Osteoblast (primary cell): ENCODE measurements at regions not wholly inside any gene's neighbourhood (a gene's known extent, or its start where the extent isn't known, plus 50 kb on each side); places are given as distances from the start of the nearest gene placed in this dataset.

Experiments
- DNase-seq: peaks from one replicate; pipeline ENCODE4 v3.0.0; 2011; ENCODE audit warnings: low spot score, mixed read lengths; ENCODE audit not compliant: insufficient read length; ENCODE audit errors: missing footprints
- H2AFZ ChIP-seq: 2 replicates; pipeline ENCODE4 v1.6.0; 2011; ENCODE audit warnings: mild to moderate bottlenecking, low read length
- H3K27ac ChIP-seq: 2 replicates; pipeline ENCODE4 v1.5.1; 2011; ENCODE audit warnings: mild to moderate bottlenecking, low read depth, low read length, moderate library complexity
- H3K27me3 ChIP-seq: 2 replicates; pipeline ENCODE4 v1.6.0; 2012; ENCODE audit warnings: mild to moderate bottlenecking, control low read depth, inconsistent platforms, low read length, moderate library complexity; ENCODE audit not compliant: insufficient read depth
- H3K36me3 ChIP-seq: 2 replicates; pipeline ENCODE4 v1.5.1; 2011; ENCODE audit warnings: mild to moderate bottlenecking, low read length, control low read depth, moderate library complexity; ENCODE audit not compliant: insufficient read depth
- H3K4me1 ChIP-seq: 2 replicates; pipeline ENCODE4 v1.5.1; 2011; ENCODE audit warnings: mild to moderate bottlenecking, low read length, control low read depth, moderate library complexity; ENCODE audit not compliant: insufficient read depth
- H3K4me2 ChIP-seq: 2 replicates; pipeline ENCODE4 v1.6.0; 2011; ENCODE audit warnings: mild to moderate bottlenecking, low read length; ENCODE audit not compliant: insufficient read depth
- H3K4me3 ChIP-seq: fragments of 200-600 bp; sonication (generic); 3 replicates; pipeline ENCODE4 v1.5.1; 2012; ENCODE audit warnings: mild to moderate bottlenecking, low read length, inconsistent platforms; ENCODE audit not compliant: insufficient read depth
- H3K79me2 ChIP-seq: 2 replicates; pipeline ENCODE4 v1.6.0; 2012; ENCODE audit warnings: mild to moderate bottlenecking, low read length, control low read depth, inconsistent platforms; ENCODE audit not compliant: insufficient read depth
- H3K9me3 ChIP-seq: 2 replicates; pipeline ENCODE4 v1.5.1; 2011; ENCODE audit warnings: low read depth, low read length, control low read depth
- H4K20me1 ChIP-seq: 2 replicates; pipeline ENCODE4 v1.6.0; 2012; ENCODE audit warnings: mild to moderate bottlenecking, low read length, control low read depth; ENCODE audit not compliant: insufficient read depth
- CTCF ChIP-seq: IDR thresholded peaks from 2 replicates; pipeline ENCODE4 v1.5.1; 2011; ENCODE audit warnings: mild to moderate bottlenecking, low read depth, low read length, moderate library complexity; ENCODE audit errors: extremely low read depth

- no peaks in the 10 kb centered on the region for H3K36me3 ChIP-seq
- H3K4me2 ChIP-seq, result no peak overlapping the region
- no peaks in the 10 kb centered on the region for H4K20me1 ChIP-seq
- no peak overlapping the region for H3K4me3 ChIP-seq
- H3K4me1 ChIP-seq, result no peaks in the 10 kb centered on the region
- H3K27me3 ChIP-seq, result no peaks in the 10 kb centered on the region
- H3K9me3 ChIP-seq, result peaks cover 1% of the 10 kb centered on the region
- DNase-seq, result no peak
- no peak overlapping the region for H2AFZ ChIP-seq
- no peak for TF ChIP-seq CTCF
- H3K79me2 ChIP-seq, result no peaks in the 10 kb centered on the region
- H3K27ac ChIP-seq, result no peak overlapping the region
Measured at GRCh38 chr9:30293231-30293630, 2091.2 kb upstream of the ACO1 start.

GRCh38 chr9:30299126-30299780 lies 2085.2 kb upstream of the ACO1 start:
- Histone ChIP-seq H3K27me3 (no peaks in the 10 kb centered on the region), H3K79me2 (no peaks in the 10 kb centered on the region), H3K27ac (no peak overlapping the region), H3K4me3 (no peak overlapping the region), H2AFZ (no peak overlapping the region), H3K4me1 (no peaks in the 10 kb centered on the region), H3K9me3 (no peaks in the 10 kb centered on the region), H4K20me1 (no peaks in the 10 kb centered on the region), H3K36me3 (no peaks in the 10 kb centered on the region), H3K4me2 (no peak overlapping the region)
- no peak for DNase-seq
- TF ChIP-seq CTCF, result no peak

- no peak for TF ChIP-seq CTCF
- H3K4me3 ChIP-seq, result no peak overlapping the region
- no peak overlapping the region for H3K27ac ChIP-seq
- H2AFZ ChIP-seq, result no peak overlapping the region
- H3K9me3 ChIP-seq, result no peaks in the 10 kb centered on the region
- H3K79me2 ChIP-seq, result no peaks in the 10 kb centered on the region
- no peaks in the 10 kb centered on the region for H3K27me3 ChIP-seq
- H3K4me1 ChIP-seq, result no peaks in the 10 kb centered on the region
- no peak for DNase-seq
- H3K4me2 ChIP-seq, result no peak overlapping the region
- H4K20me1 ChIP-seq, result no peaks in the 10 kb centered on the region
- H3K36me3 ChIP-seq, result no peaks in the 10 kb centered on the region
Measured at GRCh38 chr9:30301271-30301963, 2083.0 kb upstream of the ACO1 start.

GRCh38 chr9:30310711-30311110 lies 2073.7 kb upstream of the ACO1 start:
- Histone ChIP-seq H3K4me3 (no peak overlapping the region), H3K79me2 (no peaks in the 10 kb centered on the region), H3K9me3 (peaks cover 2% of the 10 kb centered on the region), H3K27ac (no peak overlapping the region), H3K27me3 (no peaks in the 10 kb centered on the region), H3K4me2 (no peak overlapping the region), H2AFZ (no peak overlapping the region), H3K36me3 (no peaks in the 10 kb centered on the region), H4K20me1 (no peaks in the 10 kb centered on the region), H3K4me1 (no peaks in the 10 kb centered on the region)
- no peak for DNase-seq
- no peak for TF ChIP-seq CTCF
